HG03457 (cell line): ENCODE measurements at regions not wholly inside any gene's neighbourhood (a gene's known extent, or its start where the extent isn't known, plus 50 kb on each side); places are given as distances from the start of the nearest gene placed in this dataset.
"Not testable (repeated sequence)": the region's sequence is repeated elsewhere in the genome, so short reads cannot be mapped to it uniquely, and the experiment has no call there.

Source experiments
- ATAC-seq: cut with Tn5 transposase; IDR thresholded peaks from one replicate; pipeline ENCODE4 v1.9.1; 2021; ENCODE audit warnings: moderate number of reproducible peaks; ENCODE audit not compliant: unreplicated experiment

GRCh38 chr2:142395291-142395690 lies 264.5 kb upstream of the LRP1B start:
- ATAC-seq: no peak

- ATAC-seq: no peak
These were observed 249.6 kb upstream of the LRP1B start for GRCh38 chr2:142380372-142380771.

GRCh38 chr2:142362069-142362468 lies 231.3 kb upstream of the LRP1B start:
- ATAC-seq: not testable (repeated sequence)

GRCh38 chr2:142347751-142348150 lies 216.9 kb upstream of the LRP1B start:
- no peak for ATAC-seq

GRCh38 chr2:142339261-142339660 lies 208.4 kb upstream of the LRP1B start:
- no peak for ATAC-seq

GRCh38 chr2:142332196-142332595 lies 201.4 kb upstream of the LRP1B start:
- ATAC-seq: no peak

- ATAC-seq: no peak
These were observed 199.6 kb upstream of the LRP1B start for GRCh38 chr2:142330458-142330857.

- no peak for ATAC-seq
These were observed 195.1 kb upstream of the LRP1B start for GRCh38 chr2:142325870-142326269.

GRCh38 chr2:142323206-142323605 lies 192.4 kb upstream of the LRP1B start:
- ATAC-seq: no peak

GRCh38 chr2:142321706-142322280 lies 191.0 kb upstream of the LRP1B start:
- no peak for ATAC-seq

- no peak for ATAC-seq
These were observed 189.3 kb upstream of the LRP1B start for GRCh38 chr2:142320067-142320466.

GRCh38 chr2:142316049-142316448 lies 185.2 kb upstream of the LRP1B start:
- no peak for ATAC-seq

GRCh38 chr2:142315346-142315745 lies 184.5 kb upstream of the LRP1B start:
- no peak for ATAC-seq

GRCh38 chr2:142314164-142314563 lies 183.3 kb upstream of the LRP1B start:
- no peak for ATAC-seq

GRCh38 chr2:142310530-142310929 lies 179.7 kb upstream of the LRP1B start:
- no peak for ATAC-seq

- ATAC-seq: no peak
These were observed 177.9 kb upstream of the LRP1B start for GRCh38 chr2:142308744-142309143.

GRCh38 chr2:142307616-142308115 lies 176.8 kb upstream of the LRP1B start:
- ATAC-seq: no peak

- no peak for ATAC-seq
These were observed 176.3 kb upstream of the LRP1B start for GRCh38 chr2:142307086-142307485.

- no peak for ATAC-seq
These were observed 175.3 kb upstream of the LRP1B start for GRCh38 chr2:142306131-142306530.

- ATAC-seq: no peak
These were observed 169.7 kb upstream of the LRP1B start for GRCh38 chr2:142300517-142300916.

GRCh38 chr2:142299021-142299420 lies 168.2 kb upstream of the LRP1B start:
- no peak for ATAC-seq

- no peak for ATAC-seq
These were observed 163.4 kb upstream of the LRP1B start for GRCh38 chr2:142294225-142294624.

GRCh38 chr2:142291969-142292368 lies 161.2 kb upstream of the LRP1B start:
- no peak for ATAC-seq
